H1 (cell line): ENCODE measurements at regions not wholly inside any gene's neighbourhood (a gene's known extent, or its start where the extent isn't known, plus 50 kb on each side); places are given as distances from the start of the nearest gene placed in this dataset.

Source experiments
- EZH2 ChIP-seq: fragments of 200-600 bp; sonication (generic); IDR thresholded peaks from 2 replicates; pipeline ENCODE4 v1.7.1; 2012; ENCODE audit warnings: low read depth, mild to moderate bottlenecking, moderate library complexity, low read length, inconsistent platforms; ENCODE audit not compliant: severe bottlenecking
- KDM4A ChIP-seq: IDR thresholded peaks from one replicate; pipeline ENCODE4 v1.7.1; 2012; ENCODE audit warnings: low read depth, mild to moderate bottlenecking, moderate library complexity, low read length, inconsistent platforms; ENCODE audit not compliant: severe bottlenecking
- SUZ12 ChIP-seq: fragments of 200-600 bp; sonication (generic); IDR thresholded peaks from 2 replicates; pipeline ENCODE4 v1.6.1; 2012; ENCODE audit warnings: mild to moderate bottlenecking, inconsistent platforms, low read length, moderate library complexity, mixed read lengths
- TF ChIP-seq, protein P1 (sequence below): IDR thresholded peaks from 2 replicates; pipeline ENCODE4 v1.6.1; 2011; ENCODE audit warnings: low read depth, mild to moderate bottlenecking, low read length; ENCODE audit not compliant: insufficient read depth

DNA sequence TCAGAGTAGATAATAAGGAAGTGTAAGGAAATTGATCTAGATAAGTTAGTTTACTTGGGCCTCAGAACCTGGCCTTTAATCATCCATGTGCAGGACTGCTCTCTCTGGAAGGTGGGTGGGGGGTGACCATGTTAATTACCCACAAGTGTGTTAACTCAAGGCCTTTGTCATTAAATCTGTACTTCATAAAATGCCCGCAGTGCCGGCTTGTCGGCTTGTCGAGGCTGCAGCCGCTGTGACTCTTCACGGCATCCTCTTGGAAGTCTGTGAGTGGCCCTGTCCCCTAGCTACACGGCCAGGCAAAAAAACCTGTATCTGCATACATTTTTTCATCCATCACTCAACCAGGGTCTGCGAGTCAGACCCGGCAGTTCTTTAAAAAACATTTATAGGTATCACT, 70.9 kb upstream of the ASCC3 start (continued):
- TF ChIP-seq, protein P1, sequence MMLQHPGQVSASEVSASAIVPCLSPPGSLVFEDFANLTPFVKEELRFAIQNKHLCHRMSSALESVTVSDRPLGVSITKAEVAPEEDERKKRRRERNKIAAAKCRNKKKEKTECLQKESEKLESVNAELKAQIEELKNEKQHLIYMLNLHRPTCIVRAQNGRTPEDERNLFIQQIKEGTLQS: no peak
- no peak for TF ChIP-seq SUZ12
- no peak for TF ChIP-seq KDM4A
- no peak for TF ChIP-seq EZH2
